Left colon (tissue), 2 donors: ENCODE measurements at regions not wholly inside any gene's neighbourhood (a gene's known extent, or its start where the extent isn't known, plus 50 kb on each side); places are given as distances from the start of the nearest gene placed in this dataset.

Source experiments
- ATAC-seq: fragments of 200-7000 bp; cut with Tn5 transposase; one replicate; pipeline ENCODE4 v1.9.1; 2020; ENCODE audit warnings: mild to moderate bottlenecking, moderate library complexity
- DNase-seq, 2 donors: peaks; one replicate each; pipeline ENCODE4 v3.0.0-alpha.2; 2020
- intact Hi-C, 2 donors: fragments of 100-400 bp; cut with DNase I in 1 of 2; cut with micrococcal nuclease in 1 of 2; formaldehyde crosslinking; loops; one replicate each; pipeline versions ENCODE4 v1.11.2 to v1.14.0; 2022; cut with DNase I, micrococcal nuclease
- donor health status: DM: no; HTN: no; CAD: no.
- donor health status: DM: yes; HTN: yes; CAD: no.

DNA sequence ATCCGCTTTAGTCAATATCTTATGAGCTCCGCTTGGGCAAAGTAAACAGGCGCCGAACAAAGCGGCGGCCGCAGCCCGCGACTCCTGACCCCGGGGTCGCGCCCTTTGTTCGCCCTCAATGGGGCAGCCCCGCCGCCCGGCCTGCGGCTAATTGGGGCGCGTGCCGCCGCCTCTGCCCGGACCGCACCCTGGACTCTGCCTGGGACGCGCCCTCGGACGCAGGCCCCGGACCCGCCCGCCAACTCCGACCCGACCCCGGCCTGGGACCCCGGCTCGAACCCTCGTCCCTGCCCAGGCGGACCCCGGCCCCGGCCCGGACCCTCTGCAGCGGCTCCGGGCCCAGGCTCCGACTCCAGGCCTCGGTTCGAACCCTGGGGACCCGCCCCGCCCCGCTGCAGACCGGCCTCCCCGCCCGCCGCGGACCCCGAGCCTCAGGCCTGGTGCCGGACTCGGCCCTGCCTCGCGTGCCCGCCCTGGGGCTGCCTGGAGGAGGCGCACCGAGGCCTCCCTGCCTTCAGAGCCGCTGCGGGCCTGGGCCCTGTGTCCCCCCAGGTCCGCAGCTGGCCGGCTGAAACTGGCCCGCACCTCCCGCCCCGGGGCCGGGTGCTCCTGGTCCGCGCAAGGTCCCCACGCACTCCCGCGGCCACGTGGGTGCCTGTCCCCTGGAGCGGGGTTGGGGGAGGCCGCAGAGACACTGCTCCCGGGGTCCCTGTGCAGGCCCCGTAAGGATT is 84.7 kb upstream of the WNT7B start:
- DNase-seq: peak; percentile 17 to 23
- intact Hi-C loops: no loop called here
- ATAC-seq: peak; percentile 37

- intact Hi-C loops: no loop called here
- DNase-seq (peak in 1 of 2 donors; percentile 22), ATAC-seq (no peak)
Observed at GRCh38 chr22:46062232-46062615, 85.3 kb upstream of the WNT7B start.

- DNase-seq (peak; percentile 6 to 25), ATAC-seq (no peak)
- intact Hi-C loops: no loop called here
Observed at GRCh38 chr22:46062971-46063631, 86.1 kb upstream of the WNT7B start.

- DNase-seq (peak; percentile 20 to 46), ATAC-seq (peak; percentile 42)
- intact Hi-C loops: no loop called here
Observed at GRCh38 chr22:46063846-46064227, 86.5 kb upstream of the PPARA start.

GRCh38 chr22:46064228-46064965 is 85.9 kb upstream of the PPARA start:
- ATAC-seq (no peak), DNase-seq (peak; percentile 15 to 25)
- intact Hi-C loops: no loop called here

DNA sequence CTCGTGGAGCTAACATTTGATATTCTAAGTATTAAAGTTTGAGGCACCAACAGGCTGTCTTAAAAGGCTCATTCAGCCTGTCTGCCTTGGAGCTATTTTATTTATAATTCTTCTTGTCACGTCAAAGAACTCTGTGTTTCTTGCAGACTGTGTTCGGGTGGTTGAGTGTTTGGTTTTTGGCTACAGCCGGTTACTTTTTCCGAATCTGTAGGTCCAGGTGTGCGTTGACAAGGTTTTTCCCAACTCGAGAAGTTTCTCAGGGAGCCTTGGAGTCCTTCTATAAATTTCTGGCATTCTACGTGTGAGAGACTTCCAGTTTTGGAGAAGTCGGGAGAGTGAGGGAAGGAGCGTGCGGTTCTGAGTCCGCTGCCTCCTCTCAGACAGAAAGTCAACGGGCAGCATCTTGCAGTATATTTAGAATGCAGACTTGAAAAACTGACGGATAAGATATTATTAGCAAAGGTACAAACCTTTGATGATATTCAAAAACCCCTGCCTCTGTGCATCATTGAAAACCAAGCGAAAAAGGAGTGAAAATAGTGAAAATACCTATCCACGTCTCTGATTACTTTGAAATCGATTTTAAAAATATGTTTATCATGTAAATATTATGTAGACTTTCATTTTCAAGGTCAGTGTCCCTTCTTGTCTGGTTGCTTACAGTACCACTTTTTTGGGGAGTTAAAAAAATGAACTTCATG is 85.2 kb upstream of the PPARA start:
- intact Hi-C loops: no loop called here
- ATAC-seq (no peak), DNase-seq (peak in 1 of 2 donors; percentile 12)

DNA sequence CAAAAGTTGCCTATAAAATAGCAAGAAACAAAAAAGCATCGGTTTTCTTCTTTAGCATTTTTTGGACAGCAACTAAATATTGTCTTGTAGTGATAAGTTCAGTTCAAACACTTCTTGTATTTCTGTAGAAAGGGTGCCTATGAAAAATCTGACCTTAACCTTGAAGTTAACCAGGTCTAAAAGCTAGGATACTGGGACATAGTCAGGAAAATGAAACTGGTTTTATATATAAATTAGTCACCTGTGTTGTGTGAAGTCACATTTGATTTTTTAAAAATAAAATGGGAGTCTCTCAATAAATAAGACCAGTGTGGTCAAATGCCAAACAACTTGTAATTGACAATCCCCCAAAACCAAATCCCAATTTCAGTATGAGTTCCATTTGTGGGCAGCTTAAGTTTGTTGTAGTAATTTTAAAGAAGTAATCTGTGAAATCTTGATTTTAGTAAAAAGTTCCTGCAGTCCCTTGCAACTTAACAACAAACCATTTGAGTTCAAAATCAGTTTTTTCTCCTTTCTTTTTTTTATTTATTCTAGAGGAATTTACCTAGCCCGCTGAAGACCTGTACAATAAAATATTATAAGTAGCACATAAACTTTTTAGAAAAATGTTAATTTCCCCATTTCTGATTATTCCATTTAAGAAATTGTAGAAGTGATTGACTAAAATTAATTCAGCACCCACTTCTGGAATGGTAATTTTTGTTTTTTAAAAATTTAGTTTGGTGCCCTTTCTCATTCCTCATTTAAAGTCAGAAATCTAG is 84.5 kb upstream of the PPARA start:
- intact Hi-C loops: no loop called here

GRCh38 chr22:46066691-46067090 is 83.6 kb upstream of the PPARA start:
- intact Hi-C loops: no loop called here
- peak; percentile 1 for ATAC-seq
- DNase-seq: peak; percentile 30 to 36

More for the DNA sequence above, 84.5 kb upstream of the PPARA start:
- no peak for DNase-seq
- ATAC-seq: no peak

GRCh38 chr22:46067159-46068111 is 82.9 kb upstream of the PPARA start:
- ATAC-seq (no peak), DNase-seq (peak; percentile 22)
- intact Hi-C loops: no loop called here

GRCh38 chr22:46068181-46068592 is 82.1 kb upstream of the PPARA start:
- intact Hi-C loops: no loop called here
- DNase-seq (no peak), ATAC-seq (no peak)

GRCh38 chr22:46068593-46069491 is 81.5 kb upstream of the PPARA start:
- ATAC-seq (peak; percentile 1), DNase-seq (peak; percentile 25 to 33)
- intact Hi-C loops: no loop called here

DNA sequence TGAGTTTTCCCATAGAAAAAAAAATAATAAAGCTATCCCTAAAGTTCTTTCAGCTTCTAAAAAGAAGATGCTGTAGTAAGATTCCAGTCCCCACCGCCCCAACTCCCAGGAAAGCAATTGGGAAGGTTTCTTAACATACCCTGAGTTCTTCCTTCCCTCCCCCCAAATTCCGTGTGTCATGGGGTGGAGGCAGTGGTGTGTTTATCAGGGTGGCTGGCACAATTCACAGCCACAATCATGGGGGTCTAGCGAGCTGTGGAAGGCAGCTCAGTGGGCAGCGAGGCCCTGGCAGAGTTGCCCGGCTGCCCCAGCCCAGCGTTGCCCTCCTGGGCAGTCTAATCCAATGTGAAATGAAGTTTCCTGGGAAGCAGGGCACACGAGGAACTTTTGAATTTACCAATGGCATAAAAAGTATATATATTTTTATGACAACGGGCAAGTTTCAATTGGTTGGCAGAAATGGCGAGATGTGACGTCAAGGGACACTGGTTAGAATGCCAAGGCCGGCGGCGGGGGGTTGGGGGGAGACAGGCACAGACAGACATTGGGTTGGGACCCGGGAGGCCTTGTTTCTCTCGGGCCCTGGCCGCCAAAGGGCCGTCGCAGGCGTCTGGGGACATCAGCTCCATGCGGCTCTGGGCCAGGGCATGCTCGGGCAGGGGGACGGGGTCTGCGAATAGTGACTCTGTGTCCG is 80.7 kb upstream of the PPARA start:
- intact Hi-C loops: no loop called here
- ATAC-seq (peak; percentile 56), DNase-seq (peak; percentile 93 to 94)

DNA sequence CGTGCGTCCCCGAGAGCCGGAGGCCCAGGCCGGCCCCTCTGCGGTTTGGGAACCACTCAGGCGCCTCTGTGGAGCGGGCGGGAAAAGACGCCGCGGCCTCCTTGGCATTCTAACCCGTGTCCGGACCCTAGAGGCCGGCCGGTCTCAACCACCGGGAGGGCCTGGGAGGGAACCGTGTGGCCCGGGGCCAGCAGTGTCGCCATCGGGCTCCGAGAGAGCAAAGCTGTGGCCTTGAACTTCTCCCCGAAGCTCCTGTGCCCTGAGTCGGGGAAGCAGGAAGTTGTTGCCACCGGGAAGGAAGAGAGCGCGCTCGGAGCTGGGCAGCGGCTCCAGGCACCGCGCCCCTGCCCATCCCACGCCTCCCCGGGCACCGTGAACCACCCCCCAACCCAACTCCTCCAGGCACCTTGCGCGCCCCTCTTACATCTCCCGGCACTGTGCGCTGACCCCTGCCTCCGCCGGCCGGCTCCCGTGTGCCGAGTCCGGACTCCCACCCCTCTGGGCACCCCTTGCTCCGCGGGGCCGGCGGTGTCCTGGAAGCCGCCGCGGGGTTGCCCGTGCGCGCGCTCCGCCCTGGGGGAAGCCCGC is 80.0 kb upstream of the PPARA start:
- intact Hi-C loops: no loop called here
- DNase-seq (peak; percentile 70 to 77), ATAC-seq (peak; percentile 55)

DNA sequence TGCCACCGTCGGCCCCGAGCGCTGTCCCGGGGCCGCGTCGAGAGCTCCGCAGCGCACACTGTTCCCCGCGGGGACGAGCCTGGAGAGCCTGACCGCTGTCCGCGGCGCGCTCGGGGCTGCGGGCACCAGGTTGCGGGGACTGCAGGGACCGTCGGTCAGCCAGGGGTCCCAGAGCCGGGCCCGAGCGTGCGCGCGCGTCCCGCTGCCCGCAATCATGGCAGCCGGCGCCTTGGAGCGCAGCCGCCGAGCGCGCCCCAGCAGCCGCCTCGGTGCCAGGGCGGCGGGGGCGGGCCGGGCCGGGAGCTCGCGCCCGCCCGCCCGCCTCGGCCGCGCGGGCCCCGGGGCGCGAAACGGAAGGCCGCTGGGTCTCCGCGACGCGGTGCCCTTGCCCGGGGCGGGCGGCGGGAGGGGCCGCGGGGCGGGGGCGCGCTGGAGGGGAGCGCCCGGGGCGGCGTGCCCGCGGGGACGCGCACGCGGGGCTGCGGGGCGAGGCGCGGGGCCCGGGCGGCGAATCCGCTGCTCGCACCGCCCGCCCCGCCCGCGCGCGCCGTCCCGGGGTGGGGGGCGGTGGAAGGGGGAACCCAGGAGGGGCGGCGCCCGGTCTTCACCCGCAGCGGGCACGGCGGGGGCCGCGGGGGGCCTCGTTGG is 79.4 kb upstream of the PPARA start:
- peak; percentile 36 to 72 for DNase-seq
- intact Hi-C loops: no loop called here
- ATAC-seq: peak; percentile 18

GRCh38 chr22:46071451-46072109 is 78.7 kb upstream of the PPARA start:
- intact Hi-C loops: no loop called here
- DNase-seq (peak; percentile 91 to 93), ATAC-seq (peak; percentile 15)
